GM19351 (cell line): ENCODE measurements at regions not wholly inside any gene's neighbourhood (a gene's known extent, or its start where the extent isn't known, plus 50 kb on each side); places are given as distances from the start of the nearest gene placed in this dataset.

Experiments used
- ATAC-seq: cut with Tn5 transposase; IDR thresholded peaks from one replicate; pipeline ENCODE4 v1.9.1; 2021; ENCODE audit warnings: mild to moderate bottlenecking, moderate library complexity; ENCODE audit not compliant: unreplicated experiment

DNA sequence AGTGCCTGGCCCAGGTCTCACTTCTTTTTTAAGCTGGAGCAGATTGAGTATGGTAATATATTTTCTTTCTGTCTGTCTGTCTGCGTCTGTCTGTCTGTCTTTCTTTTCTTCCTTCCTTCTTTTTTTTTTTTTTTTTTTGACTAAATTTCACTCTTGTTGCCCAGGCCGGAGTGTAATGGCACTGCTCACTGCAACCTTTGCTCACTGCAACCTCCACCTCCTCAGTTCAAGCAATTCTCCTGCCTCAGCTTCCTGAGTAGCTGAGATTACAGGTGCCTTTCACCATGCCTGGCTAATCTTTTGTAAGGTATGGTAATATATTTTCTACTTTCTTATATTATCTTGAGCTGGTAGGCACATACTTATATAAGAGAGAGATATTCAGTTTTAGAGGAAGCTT, 196.3 kb upstream of the MARCKS start:
- ATAC-seq: no peak

- ATAC-seq: peak; percentile 27
Measured at GRCh38 chr6:113662093-113662665, 195.0 kb upstream of the MARCKS start.

DNA sequence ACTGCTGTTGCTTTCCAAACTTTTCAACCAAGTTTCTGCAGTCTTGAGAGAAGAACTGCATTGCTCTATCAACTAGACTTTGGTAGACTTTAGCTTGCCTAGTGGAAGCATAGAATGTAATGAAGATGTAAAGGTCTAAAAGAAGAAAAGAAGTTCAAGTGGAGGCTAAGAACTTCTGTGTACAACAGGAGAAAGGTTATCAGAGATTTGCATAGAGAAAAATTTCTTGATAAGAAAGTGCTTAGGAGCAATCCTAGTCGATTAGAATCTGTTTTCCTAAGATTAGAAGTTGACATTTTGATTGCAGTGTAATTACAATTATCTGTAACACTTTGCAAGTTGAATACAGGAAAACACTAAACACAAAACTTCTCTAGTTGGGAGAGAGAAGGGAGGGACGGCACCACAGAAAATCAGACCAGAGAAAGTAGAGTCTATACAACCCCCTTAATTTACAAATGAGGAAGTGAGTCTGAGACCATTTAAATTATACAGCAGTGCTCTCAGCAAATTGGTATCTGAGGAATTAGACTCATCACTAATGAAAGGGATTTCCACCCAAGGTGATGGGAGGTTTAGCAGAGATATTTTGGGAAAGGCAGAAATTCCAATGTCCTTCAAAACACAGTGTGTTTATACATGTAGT, 194.3 kb upstream of the MARCKS start:
- peak; percentile 74 for ATAC-seq

DNA sequence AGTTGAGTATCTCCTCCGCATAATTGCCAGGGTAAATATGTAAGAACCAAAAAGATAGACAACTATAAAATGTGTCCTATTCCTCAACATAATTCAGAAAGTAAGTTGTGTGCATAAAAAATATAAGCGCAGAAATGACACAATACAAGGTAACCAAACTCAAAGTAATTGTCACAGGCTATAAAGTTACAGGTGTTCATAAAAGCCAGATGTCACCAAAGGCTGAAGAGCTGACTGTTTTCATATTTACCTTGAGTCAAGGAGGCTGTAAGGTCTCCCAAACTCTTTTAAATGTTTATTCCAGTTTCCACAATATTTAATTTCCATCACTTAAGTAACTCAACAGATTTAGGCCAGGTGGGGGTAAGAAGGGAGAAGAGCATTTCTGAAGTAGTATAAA, 192.2 kb upstream of the MARCKS start:
- no peak for ATAC-seq

- peak; percentile 54 for ATAC-seq
Measured at GRCh38 chr6:113668641-113669408, 188.3 kb upstream of the MARCKS start.

- no peak for ATAC-seq
Measured at GRCh38 chr6:113669606-113670005, 187.5 kb upstream of the MARCKS start.

DNA sequence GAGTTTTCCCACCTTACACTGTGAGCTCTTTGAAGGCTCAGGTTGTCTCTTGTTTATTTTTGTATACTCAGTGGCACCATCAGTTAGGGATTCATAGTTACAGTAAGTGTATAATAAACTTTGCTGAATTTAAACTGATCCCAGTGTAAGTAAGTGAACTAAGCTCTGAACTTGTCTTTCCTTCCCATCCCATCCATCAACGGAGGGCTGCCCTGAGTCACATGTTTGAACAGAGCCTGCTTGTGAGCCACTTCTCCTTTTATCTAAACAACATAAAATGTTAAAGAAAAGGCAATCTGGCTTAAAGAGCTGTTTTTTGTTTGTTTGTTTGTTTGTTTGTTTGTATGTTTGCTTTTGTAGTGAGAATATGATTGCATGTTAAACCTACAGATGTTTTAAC, 185.7 kb upstream of the MARCKS start:
- ATAC-seq: no peak

DNA sequence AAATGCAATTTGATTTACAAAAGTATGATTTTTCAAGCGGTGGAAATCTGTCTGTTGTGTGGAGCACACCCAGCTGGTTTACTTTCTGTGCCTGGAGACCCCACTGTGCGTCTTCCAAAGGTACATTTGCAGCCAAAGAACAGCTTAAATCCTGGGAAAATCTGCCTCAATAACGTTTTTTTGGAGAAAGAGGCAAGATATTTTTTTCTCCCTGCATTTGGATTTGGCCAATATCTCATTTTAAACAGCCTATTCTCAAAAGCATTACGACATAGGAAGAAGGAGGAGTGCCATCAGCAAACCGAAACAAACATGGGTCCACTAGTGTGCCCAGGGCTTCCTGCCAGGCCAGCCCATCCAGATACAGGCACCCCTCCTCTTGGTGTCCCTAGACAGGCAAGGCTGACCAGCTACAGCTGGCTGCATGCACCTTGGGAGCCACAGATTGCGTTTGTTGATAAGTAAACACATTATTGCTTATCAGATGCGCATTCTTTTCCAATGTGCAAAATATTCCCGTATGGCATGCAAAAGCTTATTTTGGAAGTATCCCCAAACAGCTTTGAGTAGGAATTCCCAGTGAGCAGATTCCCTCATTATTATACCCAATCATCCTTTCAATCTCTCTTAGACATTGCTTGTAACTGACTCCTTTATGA, 184.5 kb upstream of the MARCKS start:
- ATAC-seq: no peak

- no peak for ATAC-seq
Measured at GRCh38 chr6:113674075-113674474, 183.1 kb upstream of the MARCKS start.

DNA sequence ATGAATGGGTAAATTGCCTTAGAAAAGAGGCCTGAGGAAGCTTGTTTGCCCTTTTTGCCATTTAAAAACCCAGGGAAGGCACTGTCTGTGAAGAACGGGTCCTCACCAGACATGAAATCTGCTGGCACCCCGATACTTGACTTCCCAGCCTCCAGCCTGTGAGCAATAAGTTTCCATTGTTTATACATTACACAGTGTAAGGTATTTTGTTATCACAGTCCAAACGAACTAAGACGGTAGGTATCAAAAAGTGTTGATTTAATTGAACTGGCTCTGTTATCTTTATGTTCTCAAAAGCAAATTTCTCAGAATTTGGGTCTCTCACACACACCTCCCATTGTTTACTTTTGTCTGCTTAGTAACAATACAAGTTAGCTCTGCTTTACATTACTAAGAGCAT, 181.1 kb upstream of the MARCKS start:
- ATAC-seq: no peak

DNA sequence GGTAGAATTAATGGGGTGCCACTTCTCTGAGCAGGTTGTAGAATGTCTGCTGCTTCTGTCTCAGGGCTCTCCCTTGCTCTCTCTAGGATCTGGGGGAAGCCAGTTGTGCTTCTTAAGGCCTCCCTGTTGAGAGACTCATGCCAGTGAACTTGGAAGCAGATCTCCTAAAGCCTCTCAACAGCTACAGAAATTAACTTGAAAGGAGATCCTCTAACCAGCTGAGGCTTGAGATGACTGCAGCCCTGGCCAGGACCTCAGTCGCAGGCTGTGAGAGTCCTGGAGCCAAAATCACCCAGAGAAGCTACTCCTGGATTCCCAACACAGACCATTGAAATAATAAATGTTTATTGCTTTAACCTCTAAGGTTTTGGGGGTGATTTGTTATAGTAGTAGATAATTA, 180.2 kb upstream of the MARCKS start:
- no peak for ATAC-seq

DNA sequence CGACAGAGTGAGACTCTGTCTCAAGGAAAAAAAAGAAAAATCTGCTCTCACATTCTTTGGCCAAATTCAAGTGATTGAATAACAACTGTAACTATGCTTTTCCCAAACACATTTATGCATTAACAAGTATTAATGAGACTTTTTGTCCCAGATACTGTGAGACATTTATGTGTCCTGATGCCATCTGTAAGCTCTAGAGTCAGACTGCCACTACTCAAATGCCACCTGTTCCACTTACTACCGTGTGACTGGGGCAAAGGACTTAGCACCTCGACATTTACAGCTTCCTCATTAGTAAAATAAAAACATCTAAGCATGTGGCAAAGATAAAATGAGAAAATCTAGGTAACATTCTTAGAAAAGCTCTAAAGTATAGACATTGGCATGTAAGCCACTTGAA, 178.1 kb upstream of the MARCKS start:
- ATAC-seq: no peak

- no peak for ATAC-seq
Measured at GRCh38 chr6:113680301-113680700, 176.8 kb upstream of the MARCKS start.

- ATAC-seq: no peak
Measured at GRCh38 chr6:113683968-113684367, 173.2 kb upstream of the MARCKS start.

DNA sequence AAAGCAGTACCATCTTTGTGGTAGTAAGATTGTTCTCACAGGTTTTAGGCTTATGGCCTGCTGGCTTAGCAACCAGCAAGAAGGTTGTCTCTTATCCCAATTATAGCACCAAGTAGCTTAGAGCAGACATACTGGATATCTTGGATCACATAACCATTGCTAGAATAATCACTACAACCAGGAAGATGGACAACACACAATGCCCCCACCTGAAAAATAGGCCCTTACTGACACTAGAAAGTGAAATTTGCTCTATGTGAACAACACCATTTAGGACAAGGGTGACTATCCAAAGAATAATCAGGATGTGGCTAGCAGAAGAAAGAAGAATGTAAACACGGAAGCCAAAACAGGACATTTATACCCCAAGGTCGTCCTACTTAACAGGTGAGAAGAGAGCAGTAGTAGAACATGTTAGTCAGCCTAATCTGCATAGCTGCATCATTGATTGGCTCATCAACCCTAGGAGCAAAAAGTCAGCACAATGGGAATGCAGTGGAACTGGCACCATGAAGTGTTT, 172.7 kb upstream of the MARCKS start:
- no peak for ATAC-seq

DNA sequence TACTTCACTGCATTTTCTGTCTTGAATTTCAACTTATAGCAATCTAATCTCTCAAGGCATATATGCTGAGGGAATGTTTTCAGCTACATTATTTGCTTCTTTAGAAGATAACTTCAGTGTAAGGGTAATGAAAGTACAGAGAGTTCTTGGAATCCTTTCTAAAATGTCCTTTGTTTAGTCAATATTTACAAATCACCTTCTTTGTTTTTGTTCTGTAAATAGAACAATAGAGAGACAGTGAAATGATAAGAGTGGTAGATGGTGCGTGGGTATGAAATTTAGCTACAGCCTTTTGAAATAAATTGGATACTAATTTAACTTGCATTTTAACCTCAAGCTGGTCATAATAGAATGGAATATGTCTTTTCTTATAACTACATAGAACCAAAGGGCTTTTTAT, 171.1 kb upstream of the MARCKS start:
- ATAC-seq: no peak

GRCh38 chr6:113689620-113690019, 167.5 kb upstream of the MARCKS start:
- ATAC-seq: peak; percentile 51

DNA sequence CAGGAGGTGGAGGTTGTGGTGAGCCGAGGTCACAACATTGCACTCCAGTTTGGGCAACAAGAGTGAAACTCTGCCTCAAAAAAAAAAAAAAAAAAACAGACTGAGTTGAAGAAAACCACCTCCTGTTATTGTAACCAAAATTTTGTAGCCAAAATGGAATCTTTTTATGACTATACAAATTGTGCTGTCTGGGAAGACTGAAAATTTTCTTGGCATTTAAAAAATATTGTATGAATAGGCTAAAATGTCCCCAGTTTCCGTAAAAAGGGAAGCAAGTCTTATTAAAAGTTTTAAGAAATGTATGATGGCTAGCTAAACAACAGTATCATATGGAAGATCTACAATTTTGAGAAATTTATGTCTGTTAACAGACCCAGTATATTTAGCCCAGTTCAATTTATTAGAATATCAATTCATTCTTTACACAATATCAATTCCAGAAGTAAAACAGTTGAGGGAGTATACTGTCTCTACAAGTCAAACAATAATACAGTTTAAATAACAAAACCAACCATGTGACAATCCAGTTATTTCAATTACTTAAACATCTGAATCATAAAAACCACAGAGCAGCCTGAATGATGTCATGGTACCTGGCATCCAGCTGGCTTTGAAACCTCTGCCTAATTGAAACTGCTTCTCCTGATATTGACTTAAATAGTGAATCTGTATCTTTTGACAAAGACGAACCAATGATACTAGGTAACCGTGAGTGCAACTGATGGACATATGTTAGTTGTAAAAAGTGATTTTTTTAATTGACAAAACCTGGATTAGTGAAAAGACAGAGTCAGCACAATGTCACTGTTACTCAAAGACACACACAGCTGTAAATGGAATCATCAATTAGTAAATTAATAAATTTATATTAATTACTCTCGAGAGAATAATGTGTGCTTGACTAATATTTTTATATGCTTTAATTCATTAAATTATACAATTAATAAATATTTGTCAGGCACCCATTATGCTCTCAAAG, 166.6 kb upstream of the MARCKS start:
- ATAC-seq: peak; percentile 85

GRCh38 chr6:113691260-113691656, 165.9 kb upstream of the MARCKS start:
- no peak for ATAC-seq

DNA sequence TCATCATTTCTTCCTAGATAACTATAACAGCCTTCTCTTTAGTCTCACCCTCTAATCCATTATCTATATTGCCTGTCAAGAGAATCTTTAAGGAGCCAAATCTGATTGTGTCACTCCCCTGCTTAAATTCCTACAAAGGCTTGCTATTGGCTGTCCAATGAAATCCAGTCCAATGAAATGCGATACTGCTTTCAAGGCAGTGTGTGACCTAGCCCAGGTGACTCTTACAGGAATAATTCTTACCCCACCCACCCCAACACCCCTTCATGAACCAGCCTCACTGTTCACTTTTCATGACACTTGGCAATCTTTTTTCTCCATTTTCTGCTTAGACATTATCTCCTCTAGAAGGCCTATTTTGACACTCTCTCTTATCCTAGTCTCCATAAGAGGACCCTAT, 163.3 kb upstream of the MARCKS start:
- no peak for ATAC-seq
